ENCODE measurements at regions not wholly inside any gene's neighbourhood (a gene's known extent, or its start where the extent isn't known, plus 50 kb on each side); places are given as distances from the start of the nearest gene placed in this dataset.

DNA sequence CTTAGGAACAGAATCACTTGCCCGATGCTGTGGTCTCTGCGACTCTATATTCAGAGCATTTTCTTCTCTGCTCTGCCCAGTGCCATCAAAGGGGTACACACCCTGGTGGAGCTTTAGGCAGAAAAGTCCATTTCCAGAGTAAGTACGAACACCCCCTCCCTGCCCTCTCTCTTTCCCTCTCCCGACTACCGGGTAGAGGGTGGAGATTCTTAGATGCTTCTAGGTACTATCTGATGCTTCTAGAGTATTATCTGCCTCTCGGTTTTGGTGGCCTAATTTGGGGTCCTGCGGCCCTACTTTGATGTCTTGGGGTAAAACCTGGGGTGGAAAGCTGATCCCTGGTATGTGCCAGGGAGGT, 245.4 kb upstream of the SOX4 start:
- H3K4me3 ChIP-seq (replicated peaks; ENCODE audit: low read depth, low read length) = no peak overlapping the region

DNA sequence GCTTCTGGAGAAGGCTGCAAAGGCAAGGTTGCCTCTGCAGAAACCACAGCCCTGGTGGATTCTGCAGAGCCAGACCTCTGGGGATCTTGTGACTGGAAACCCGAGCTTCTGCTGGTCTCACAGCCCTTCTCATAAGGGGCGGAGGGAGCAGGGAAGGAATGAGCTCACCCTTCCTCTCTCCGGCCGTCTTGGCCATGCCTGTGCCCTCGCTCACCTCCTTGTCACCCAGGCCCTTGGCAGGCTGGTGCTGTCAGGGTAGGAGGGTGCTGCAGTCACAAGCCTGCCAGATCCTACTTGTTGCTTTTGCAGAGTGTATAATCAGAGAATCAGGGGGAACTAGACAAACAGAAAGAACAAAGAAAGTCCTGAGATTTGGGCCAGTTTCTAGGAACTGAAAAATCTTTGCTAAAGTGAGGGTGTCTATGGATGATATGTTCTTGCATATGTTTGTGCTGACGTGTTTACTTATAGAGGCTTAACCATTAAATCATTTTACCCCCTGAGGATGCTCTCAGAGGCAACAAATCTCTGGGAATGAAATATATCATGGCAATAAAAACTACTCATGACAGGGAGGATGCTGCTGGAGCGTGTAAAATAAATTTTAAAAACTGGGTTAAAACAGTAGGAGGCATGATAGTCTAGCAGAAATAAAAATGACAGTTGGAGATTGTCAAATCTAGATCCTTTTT, 244.9 kb upstream of the SOX4 start:
- no peak overlapping the region for H3K4me3 ChIP-seq (replicated peaks; ENCODE audit: low read depth, low read length)
- DNase-seq (ENCODE audit: extremely low read depth, insufficient read length) = no peak
- H3K27me3 ChIP-seq (replicated peaks; ENCODE audit: control insufficient read depth, insufficient read depth, low read length) = no peaks in the 10 kb centered on the region
- TF ChIP-seq, protein P1, sequence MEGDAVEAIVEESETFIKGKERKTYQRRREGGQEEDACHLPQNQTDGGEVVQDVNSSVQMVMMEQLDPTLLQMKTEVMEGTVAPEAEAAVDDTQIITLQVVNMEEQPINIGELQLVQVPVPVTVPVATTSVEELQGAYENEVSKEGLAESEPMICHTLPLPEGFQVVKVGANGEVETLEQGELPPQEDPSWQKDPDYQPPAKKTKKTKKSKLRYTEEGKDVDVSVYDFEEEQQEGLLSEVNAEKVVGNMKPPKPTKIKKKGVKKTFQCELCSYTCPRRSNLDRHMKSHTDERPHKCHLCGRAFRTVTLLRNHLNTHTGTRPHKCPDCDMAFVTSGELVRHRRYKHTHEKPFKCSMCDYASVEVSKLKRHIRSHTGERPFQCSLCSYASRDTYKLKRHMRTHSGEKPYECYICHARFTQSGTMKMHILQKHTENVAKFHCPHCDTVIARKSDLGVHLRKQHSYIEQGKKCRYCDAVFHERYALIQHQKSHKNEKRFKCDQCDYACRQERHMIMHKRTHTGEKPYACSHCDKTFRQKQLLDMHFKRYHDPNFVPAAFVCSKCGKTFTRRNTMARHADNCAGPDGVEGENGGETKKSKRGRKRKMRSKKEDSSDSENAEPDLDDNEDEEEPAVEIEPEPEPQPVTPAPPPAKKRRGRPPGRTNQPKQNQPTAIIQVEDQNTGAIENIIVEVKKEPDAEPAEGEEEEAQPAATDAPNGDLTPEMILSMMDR (IDR thresholded peaks at IDR 0.05; ENCODE audit: insufficient read depth, low read length, poor library complexity, severe bottlenecking) = no peak
- H3K36me3 ChIP-seq (ENCODE audit: control insufficient read depth, insufficient read depth, low read length) = no peaks in the 10 kb centered on the region

More for the DNA sequence above, 245.4 kb upstream of the SOX4 start:
- DNase-seq (ENCODE audit: extremely low read depth, insufficient read length) = no peak
- Histone ChIP-seq H3K36me3 (ENCODE audit: control insufficient read depth, insufficient read depth, low read length) (no peaks in the 10 kb centered on the region), H3K27me3 (replicated peaks; ENCODE audit: control insufficient read depth, insufficient read depth, low read length) (no peaks in the 10 kb centered on the region)
- TF ChIP-seq, protein P1 (IDR thresholded peaks at IDR 0.05; ENCODE audit: insufficient read depth, low read length, poor library complexity, severe bottlenecking) = no peak

DNA sequence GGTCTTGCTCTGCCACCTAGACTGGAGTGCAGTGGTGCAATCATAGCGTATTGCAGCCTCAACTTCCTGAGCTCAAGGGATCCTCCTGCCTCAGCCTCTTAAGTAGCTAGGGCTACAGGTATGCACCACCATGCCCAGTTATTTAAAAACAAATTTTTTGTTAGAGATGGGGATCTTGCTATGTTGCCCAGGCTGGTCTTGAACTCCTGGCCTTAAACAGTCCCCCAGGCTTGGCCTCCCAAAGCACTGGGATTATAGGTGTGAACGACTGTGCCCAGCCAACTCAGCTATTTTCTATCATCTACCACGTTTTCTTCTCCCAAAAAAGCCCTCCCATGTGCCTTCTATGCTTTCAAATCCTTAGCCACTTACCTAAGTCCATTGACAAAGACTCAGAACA, 243.7 kb upstream of the SOX4 start:
- no peaks in the 10 kb centered on the region for H3K27me3 ChIP-seq (replicated peaks; ENCODE audit: control insufficient read depth, insufficient read depth, low read length)
- TF ChIP-seq, protein P1 (IDR thresholded peaks at IDR 0.05; ENCODE audit: insufficient read depth, low read length, poor library complexity, severe bottlenecking) = no peak
- H3K36me3 ChIP-seq (ENCODE audit: control insufficient read depth, insufficient read depth, low read length) = no peaks in the 10 kb centered on the region
- no peak for DNase-seq (ENCODE audit: extremely low read depth, insufficient read length)
- H3K4me3 ChIP-seq (replicated peaks; ENCODE audit: low read depth, low read length) = no peak overlapping the region

DNA sequence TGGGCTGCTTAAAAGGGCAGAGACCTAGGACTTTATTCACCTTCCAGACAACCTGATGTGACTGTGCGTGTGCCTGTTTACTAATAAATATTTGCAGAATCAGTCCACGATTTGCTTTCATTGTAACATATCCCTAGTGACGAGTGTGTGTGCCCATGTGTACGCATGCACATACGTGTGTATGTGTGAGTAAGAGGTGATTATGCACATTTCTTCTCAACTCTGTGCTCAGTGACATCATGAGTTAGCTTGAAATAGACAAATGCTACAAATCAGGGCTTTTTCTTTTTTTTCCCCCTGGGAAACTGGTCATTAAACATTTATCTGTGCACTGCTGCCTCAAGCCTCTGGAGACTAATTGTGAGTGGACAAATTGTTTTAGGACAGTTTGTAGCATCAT, 242.6 kb upstream of the SOX4 start:
- TF ChIP-seq, protein P1 (IDR thresholded peaks at IDR 0.05; ENCODE audit: insufficient read depth, low read length, poor library complexity, severe bottlenecking) = no peak
- no peak for DNase-seq (ENCODE audit: extremely low read depth, insufficient read length)
- Histone ChIP-seq H3K27me3 (replicated peaks; ENCODE audit: control insufficient read depth, insufficient read depth, low read length) (no peaks in the 10 kb centered on the region), H3K36me3 (ENCODE audit: control insufficient read depth, insufficient read depth, low read length) (no peaks in the 10 kb centered on the region), H3K4me3 (replicated peaks; ENCODE audit: low read depth, low read length) (no peak overlapping the region)

DNA sequence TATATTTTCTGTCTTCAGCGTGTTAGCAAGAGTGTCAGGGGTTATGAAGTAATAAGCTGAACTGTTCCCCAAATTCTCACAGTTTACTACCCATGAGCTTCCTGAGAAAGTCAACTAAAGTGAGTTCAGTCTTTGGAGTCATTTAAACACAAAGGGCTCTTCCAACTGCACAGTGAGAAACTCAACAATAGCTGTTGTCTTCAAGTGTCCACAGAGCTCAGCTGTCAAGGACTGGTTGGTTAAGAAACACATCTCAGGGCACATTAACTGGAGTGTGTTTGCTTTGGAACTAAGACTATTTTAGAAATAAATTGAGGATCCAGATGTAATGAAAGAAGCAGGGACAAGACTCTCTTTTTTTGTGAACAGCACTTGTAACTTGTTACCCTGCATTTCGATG, 241.4 kb upstream of the SOX4 start:
- H3K27me3 ChIP-seq (replicated peaks; ENCODE audit: control insufficient read depth, insufficient read depth, low read length) = no peaks in the 10 kb centered on the region
- no peak for DNase-seq (ENCODE audit: extremely low read depth, insufficient read length)
- H3K36me3 ChIP-seq (ENCODE audit: control insufficient read depth, insufficient read depth, low read length) = no peaks in the 10 kb centered on the region
- TF ChIP-seq, protein P1 (IDR thresholded peaks at IDR 0.05; ENCODE audit: insufficient read depth, low read length, poor library complexity, severe bottlenecking) = no peak
- H3K4me3 ChIP-seq (replicated peaks; ENCODE audit: low read depth, low read length) = no peak overlapping the region

DNA sequence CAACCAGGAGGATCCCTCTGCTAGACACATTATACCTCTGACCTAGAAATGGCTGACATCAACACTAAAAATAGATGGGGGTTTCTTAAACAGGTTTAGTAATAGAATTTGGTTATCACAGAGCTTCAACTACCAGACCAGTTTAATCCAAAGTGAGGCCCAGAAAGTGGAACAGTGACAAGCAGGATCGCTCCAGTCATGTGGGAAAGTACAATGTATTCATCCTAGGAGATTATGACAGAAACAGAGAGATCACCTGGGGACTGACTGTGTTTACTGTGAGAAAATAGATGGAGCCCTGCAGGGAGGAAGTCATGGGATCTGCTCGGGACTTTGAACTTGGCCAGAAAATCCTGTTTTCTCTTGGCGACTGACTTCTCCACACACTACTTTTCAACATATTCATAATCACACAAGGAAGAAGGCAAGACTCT, 238.7 kb upstream of the SOX4 start:
- TF ChIP-seq, protein P1 (IDR thresholded peaks at IDR 0.05; ENCODE audit: insufficient read depth, low read length, poor library complexity, severe bottlenecking) = no peak

More for the DNA sequence above, 238.7 kb upstream of the SOX4 start:
- no peaks in the 10 kb centered on the region for H3K27me3 ChIP-seq (replicated peaks; ENCODE audit: control insufficient read depth, insufficient read depth, low read length)
- no peak for DNase-seq (ENCODE audit: extremely low read depth, insufficient read length)
- H3K36me3 ChIP-seq (ENCODE audit: control insufficient read depth, insufficient read depth, low read length) = no peaks in the 10 kb centered on the region
- no peak overlapping the region for H3K4me3 ChIP-seq (replicated peaks; ENCODE audit: low read depth, low read length)
